H1 (cell line): ENCODE measurements at regions not wholly inside any gene's neighbourhood (a gene's known extent, or its start where the extent isn't known, plus 50 kb on each side); places are given as distances from the start of the nearest gene placed in this dataset.

Experiments
- CTCF ChIA-PET: fragments of 300-600 bp; sonication (Branson Sonifier 250); formaldehyde crosslinking; loops from one replicate; lab custom pipeline; 2021; ENCODE audit not compliant: partially characterized antibody; lab: Charles Lee
- POLR2A ChIA-PET: fragments of 300-600 bp; sonication (Branson Sonifier 250); formaldehyde crosslinking; loops from one replicate; lab custom pipeline; 2021; ENCODE audit warnings: inconsistent platforms; ENCODE audit not compliant: partially characterized antibody; lab: Charles Lee
- DNase-seq, 2 experiments: peaks; one replicate each; pipeline versions ENCODE4 v3.0.0 to v3.0.0-alpha.2; 2010 to 2022; ENCODE audit warnings: low spot score in 2 of 2, low read depth in 1 of 2, mixed read lengths in 1 of 2
- FAIRE-seq: peaks from 2 replicates; lab custom pipeline; 2011; peaks lifted over from hg19 to GRCh38; lab: Jason Lieb, UNC
- H2AFZ ChIP-seq: 2 replicates; pipeline ENCODE4 v1.8.1; 2012; ENCODE audit warnings: low read length, inconsistent platforms
- H2AK5ac ChIP-seq: 2 replicates; pipeline ENCODE4 v1.6.1; 2013; ENCODE audit warnings: low read depth, low read length
- H2BK120ac ChIP-seq: replicated peaks from 2 replicates; pipeline ENCODE3; 2013; ENCODE audit warnings: low read depth, low read length, inconsistent platforms
- H2BK12ac ChIP-seq: 2 replicates; pipeline ENCODE4 v1.6.1; 2013; ENCODE audit warnings: low read depth, low read length
- H2BK15ac ChIP-seq: 2 replicates; pipeline ENCODE4 v1.6.1; 2013; ENCODE audit warnings: low read length
- H2BK20ac ChIP-seq: 2 replicates; pipeline ENCODE4 v1.6.1; 2013; ENCODE audit warnings: low read length
- H2BK5ac ChIP-seq: 2 replicates; pipeline ENCODE4 v1.6.1; 2013; ENCODE audit warnings: low read depth, low read length
- H3K14ac ChIP-seq: 2 replicates; pipeline ENCODE4 v1.6.1; 2013; ENCODE audit warnings: inconsistent platforms; ENCODE audit not compliant: insufficient read length
- H3K18ac ChIP-seq: 2 replicates; pipeline ENCODE4 v1.6.1; 2013; ENCODE audit warnings: low read length; ENCODE audit errors: extremely low read depth
- H3K23ac ChIP-seq: 2 replicates; pipeline ENCODE4 v1.6.1; 2013; ENCODE audit warnings: inconsistent platforms; ENCODE audit not compliant: insufficient read length
- H3K23me2 ChIP-seq: 2 replicates; pipeline ENCODE4 v1.6.1; 2013; ENCODE audit warnings: low read depth, low read length
- H3K27ac ChIP-seq: 2 replicates; pipeline ENCODE4 v1.6.1; 2011; ENCODE audit warnings: low read depth, low read length, inconsistent platforms
- H3K27me3 ChIP-seq, 4 experiments: replicated peaks in 1 of 4; 1 replicate in 1 of 4; 2 replicates in 3 of 4; pipeline versions ENCODE4 v1.6.1 to v1.8.1; 2011 to 2013; ENCODE audit warnings: low read length in 3 of 4, mild to moderate bottlenecking in 3 of 4, inconsistent platforms in 2 of 4, mixed read lengths in 2 of 4, moderate library complexity in 1 of 4; ENCODE audit not compliant: control insufficient read depth in 3 of 4, insufficient read depth in 3 of 4; ENCODE audit errors: extremely low read depth in 1 of 4
- H3K36me3 ChIP-seq, 4 experiments: 2 replicates each; pipeline versions ENCODE4 v1.6.1 to v1.8.1; 2011 to 2013; ENCODE audit warnings: mild to moderate bottlenecking in 4 of 4, low read length in 3 of 4, moderate library complexity in 2 of 4, control low read depth in 1 of 4, inconsistent platforms in 1 of 4; ENCODE audit not compliant: insufficient read depth in 4 of 4, control insufficient read depth in 2 of 4
- H3K4ac ChIP-seq: replicated peaks from 2 replicates; pipeline ENCODE3; 2013; ENCODE audit warnings: low read length, low read depth, mixed read lengths, inconsistent platforms; ENCODE audit not compliant: insufficient read length
- H3K4me1 ChIP-seq, 4 experiments: replicated peaks in 1 of 4; 1 replicate in 1 of 4; 2 replicates in 3 of 4; pipeline versions ENCODE4 v1.6.1 to v1.8.1; 2011 to 2013; ENCODE audit warnings: low read length in 3 of 4, inconsistent platforms in 2 of 4, mixed read lengths in 1 of 4; ENCODE audit not compliant: insufficient read depth in 4 of 4, control insufficient read depth in 3 of 4
- H3K4me2 ChIP-seq, 2 experiments: 2 replicates each; pipeline versions ENCODE4 v1.6.1 to v1.8.1; 2011 to 2013; ENCODE audit warnings: low read depth in 2 of 2, low read length in 2 of 2, control low read depth in 1 of 2, inconsistent platforms in 1 of 2, mild to moderate bottlenecking in 1 of 2; ENCODE audit not compliant: insufficient read depth in 1 of 2
- H3K4me3 ChIP-seq, 4 experiments: fragments of 200-600, 300-600 bp in 1 of 4; sonication (generic), shearing (Covaris generic), sonication (Bioruptor Twin) in 1 of 4; 2 replicates each; pipeline versions ENCODE4 v1.5.1 to v1.8.1; 2011 to 2016; ENCODE audit warnings: low read length in 4 of 4, low read depth in 3 of 4, control low read depth in 2 of 4, inconsistent platforms in 2 of 4, mild to moderate bottlenecking in 2 of 4, mixed read lengths in 1 of 4, moderate library complexity in 1 of 4; ENCODE audit not compliant: insufficient read depth in 2 of 4; ENCODE audit errors: extremely low read depth in 1 of 4
- H3K56ac ChIP-seq: replicated peaks from 2 replicates; pipeline ENCODE3; 2013; ENCODE audit warnings: low read depth, mild to moderate bottlenecking, mixed read lengths, low read length, inconsistent platforms; ENCODE audit not compliant: insufficient read length
- H3K79me1 ChIP-seq: 2 replicates; pipeline ENCODE4 v1.6.1; 2013; ENCODE audit warnings: low read depth, low read length, control low read depth
- H3K79me2 ChIP-seq, 2 experiments: 2 replicates each; pipeline versions ENCODE4 v1.6.1 to v1.8.1; 2012 to 2013; ENCODE audit warnings: low read length in 2 of 2, mild to moderate bottlenecking in 2 of 2, inconsistent platforms in 1 of 2; ENCODE audit not compliant: insufficient read depth in 2 of 2, control insufficient read depth in 1 of 2
- H3K9ac ChIP-seq, 4 experiments: replicated peaks in 1 of 4; 1 replicate in 1 of 4; 2 replicates in 3 of 4; pipeline versions ENCODE4 v1.6.1 to v1.8.1; 2011 to 2013; ENCODE audit warnings: low read depth in 3 of 4, low read length in 3 of 4, control low read depth in 2 of 4, mild to moderate bottlenecking in 2 of 4, moderate library complexity in 2 of 4, inconsistent platforms in 1 of 4; ENCODE audit errors: extremely low read depth in 1 of 4
- H3K9me3 ChIP-seq, 2 experiments: 2 replicates each; pipeline versions ENCODE4 v1.6.1 to v1.8.1; 2012 to 2013; ENCODE audit warnings: mild to moderate bottlenecking in 2 of 2, moderate library complexity in 2 of 2, control low read depth in 1 of 2, inconsistent platforms in 1 of 2, low read depth in 1 of 2, low read length in 1 of 2, mixed read lengths in 1 of 2; ENCODE audit not compliant: insufficient read depth in 2 of 2
- H4K20me1 ChIP-seq, 2 experiments: replicated peaks in 1 of 2; 2 replicates each; pipeline versions ENCODE3 to v1.8.1; 2011 to 2013; ENCODE audit warnings: inconsistent platforms in 2 of 2, low read length in 2 of 2, mild to moderate bottlenecking in 1 of 2; ENCODE audit not compliant: insufficient read depth in 2 of 2, control insufficient read depth in 1 of 2
- H4K5ac ChIP-seq: 2 replicates; pipeline ENCODE4 v1.6.1; 2013; ENCODE audit warnings: low read length, low read depth, mixed read lengths, inconsistent platforms; ENCODE audit not compliant: insufficient read length
- H4K8ac ChIP-seq: 2 replicates; pipeline ENCODE4 v1.8.0; 2013; ENCODE audit warnings: mild to moderate bottlenecking, moderate library complexity, low read length, inconsistent platforms; ENCODE audit not compliant: insufficient read depth; ENCODE audit errors: extremely low read depth
- H4K91ac ChIP-seq: replicated peaks from 2 replicates; pipeline ENCODE3; 2013; ENCODE audit warnings: low read length, mixed read lengths, inconsistent platforms; ENCODE audit not compliant: insufficient read length
- BRCA1 ChIP-seq: IDR thresholded peaks from 2 replicates; pipeline ENCODE4 v1.6.1; 2012; ENCODE audit warnings: low read depth, low read length, improper control_type of control experiment
- HDAC6 ChIP-seq: IDR thresholded peaks from one replicate; pipeline ENCODE4 v1.7.1; 2012; ENCODE audit warnings: low read depth, mild to moderate bottlenecking, inconsistent platforms, low read length, moderate library complexity
- KDM5A ChIP-seq: fragments of 200-600 bp; IDR thresholded peaks from 2 replicates; pipeline ENCODE4 v1.7.1; 2012; ENCODE audit warnings: mild to moderate bottlenecking, low read length, inconsistent platforms, mixed read lengths
- PHF8 ChIP-seq: fragments of 200-600 bp; sonication (generic); conservative IDR thresholded peaks from 2 replicates; pipeline ENCODE4 v1.7.1; 2012; ENCODE audit warnings: low read depth, mild to moderate bottlenecking, inconsistent platforms, low read length, moderate library complexity
- POLR2A ChIP-seq, 2 experiments: IDR thresholded peaks; 1 replicate in 1 of 2; 2 replicates in 1 of 2; pipeline ENCODE4 v1.6.1; 2011; ENCODE audit warnings: low read depth in 2 of 2, low read length in 2 of 2, mild to moderate bottlenecking in 2 of 2; ENCODE audit errors: control extremely low read depth in 1 of 2
- POLR2AphosphoS5 ChIP-seq: IDR thresholded peaks from 2 replicates; pipeline ENCODE4 v1.6.1; 2011; ENCODE audit warnings: low read depth, low read length
- RBBP5 ChIP-seq: IDR thresholded peaks from 2 replicates; pipeline ENCODE4 v1.7.1; 2012; ENCODE audit warnings: low read depth, mild to moderate bottlenecking, inconsistent platforms, low read length, moderate library complexity, borderline replicate concordance
- RNF2 ChIP-seq: fragments of 200-900, 300-1000 bp; sonication (generic); IDR thresholded peaks from 2 replicates; pipeline ENCODE4 v1.7.1; 2016; ENCODE audit warnings: borderline replicate concordance, low read depth, mild to moderate bottlenecking, antibody characterized with exemption, low read length; ENCODE audit not compliant: poor library complexity, severe bottlenecking; ENCODE audit errors: missing control alignments
- RXRA ChIP-seq: IDR thresholded peaks from 2 replicates; pipeline ENCODE4 v1.6.1; 2011; ENCODE audit warnings: low read depth, mild to moderate bottlenecking, low read length, moderate library complexity; ENCODE audit not compliant: insufficient read depth
- SP4 ChIP-seq: IDR thresholded peaks from 2 replicates; pipeline ENCODE4 v1.6.1; 2012; ENCODE audit warnings: low read length, inconsistent platforms
- TCF12 ChIP-seq: IDR thresholded peaks from 2 replicates; pipeline ENCODE4 v1.6.1; 2011; ENCODE audit warnings: low read depth, mild to moderate bottlenecking, low read length
- WGBS, 2 experiments: shearing (Covaris generic) in 1 of 2; methylation state at CpG; one replicate each; pipeline versions ENCODE4 v1.1.6 to v1.1.7; 2013 to 2015; ENCODE audit warnings: low lambda C conversion rate in 2 of 2, mixed read lengths in 2 of 2, inconsistent platforms in 1 of 2, low coverage in 1 of 2, missing lambda C conversion rate in 1 of 2; ENCODE audit not compliant: insufficient replicate concordance in 2 of 2, insufficient coverage in 1 of 2, insufficient read length in 1 of 2; ENCODE audit errors: extremely low coverage in 1 of 2, missing lambda C conversion rate in 1 of 2; 5-methylcytosine and 5-hydroxymethylcytosine counted together

DNA sequence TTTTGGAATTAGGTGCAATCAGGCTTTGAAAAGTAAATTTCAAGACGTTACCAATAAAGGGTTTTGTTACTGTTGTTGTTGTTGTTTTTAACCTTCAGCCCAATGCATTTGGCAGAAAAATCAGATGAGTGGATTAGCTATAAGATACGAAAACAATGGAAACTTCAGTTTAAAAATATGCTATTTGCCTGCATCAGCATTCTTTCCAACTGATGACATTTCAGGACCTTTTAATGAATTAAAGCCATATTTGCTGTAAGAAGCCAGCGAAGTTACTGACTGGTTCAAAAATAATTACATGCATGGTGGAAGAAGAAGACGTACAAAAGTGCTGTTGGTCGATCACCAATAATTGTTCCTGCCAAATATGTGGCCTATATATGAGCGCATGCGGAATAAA lies 639.3 kb upstream of the SOX11 start:
- no peak overlapping the region for H2BK12ac ChIP-seq
- no peak overlapping the region for H2BK5ac ChIP-seq
- POLR2A ChIA-PET: no interaction called here
- no peaks in the 10 kb centered on the region for H3K23me2 ChIP-seq
- CTCF ChIA-PET: no interaction called here
- H3K27ac ChIP-seq: no peak overlapping the region
- 95% methylated on average over 7 of the region's 7 CpGs; no CpG with 5 or more reads in 1 of the 2 experiments for WGBS, 2 experiments
- no peaks in the 10 kb centered on the region for H3K79me2 ChIP-seq
- H3K18ac ChIP-seq: no peak overlapping the region
- H2BK120ac ChIP-seq: no peak overlapping the region
- H3K14ac ChIP-seq: no peak overlapping the region
- DNase-seq (no peak), FAIRE-seq (no peak)
- H4K8ac ChIP-seq: no peak overlapping the region
- no peaks in the 10 kb centered on the region for H4K20me1 ChIP-seq
- H3K4me1 ChIP-seq: no peaks in the 10 kb centered on the region
- H3K4me3 ChIP-seq: no peak overlapping the region
- no peak overlapping the region for H2BK15ac ChIP-seq
- TF ChIP-seq KDM5A: no peak
- no peak for TF ChIP-seq RXRA
- no peak for TF ChIP-seq PHF8
- no peak for TF ChIP-seq RBBP5
- TF ChIP-seq TCF12: no peak
- TF ChIP-seq HDAC6: no peak
- no peak for TF ChIP-seq POLR2A (IDR thresholded peaks at IDR 0.05; ENCODE audit: control extremely low read depth in 1 of 2, low read depth in 2 of 2, low read length in 2 of 2)
- no peak for TF ChIP-seq SP4
- no peak for TF ChIP-seq RNF2
- no peak for TF ChIP-seq POLR2AphosphoS5
- no peak for TF ChIP-seq BRCA1
- H3K4ac ChIP-seq: no peak overlapping the region
- H4K5ac ChIP-seq: no peak overlapping the region
- no peak overlapping the region for H3K4me2 ChIP-seq
- H3K36me3 ChIP-seq: no peaks in the 10 kb centered on the region
- H2BK20ac ChIP-seq: no peak overlapping the region
- H3K79me1 ChIP-seq: no peaks in the 10 kb centered on the region
- H3K9me3 ChIP-seq: no peaks in the 10 kb centered on the region
- no peak overlapping the region for H3K56ac ChIP-seq
- H3K23ac ChIP-seq: no peak overlapping the region
- H2AK5ac ChIP-seq: no peak overlapping the region
- no peaks in the 10 kb centered on the region; a peak in 1 of 7 replicates for H3K27me3 ChIP-seq
- H2AFZ ChIP-seq: no peak overlapping the region
- H3K9ac ChIP-seq: no peak overlapping the region
- H4K91ac ChIP-seq: no peak overlapping the region
